Esophagus (tissue), 2 donors: ENCODE measurements at regions not wholly inside any gene's neighbourhood (a gene's known extent, or its start where the extent isn't known, plus 50 kb on each side); places are given as distances from the start of the nearest gene placed in this dataset.
A peak's percentile ranks its signal among the peaks of the same experiment; 100 is the strongest.

Experiments used
- H3K27ac ChIP-seq, 2 donors: one replicate each; pipeline ENCODE4 v1.5.1; 2013; ENCODE audit warnings: low read depth in 2 of 2, mild to moderate bottlenecking in 2 of 2, inconsistent platforms in 1 of 2, low read length in 1 of 2, moderate library complexity in 1 of 2
- H3K27me3 ChIP-seq, 2 donors: one replicate each; pipeline ENCODE4 v1.6.1; 2013; ENCODE audit warnings: low read length in 2 of 2, control low read depth in 1 of 2, mild to moderate bottlenecking in 1 of 2; ENCODE audit not compliant: insufficient read depth in 2 of 2, control insufficient read depth in 1 of 2
- H3K36me3 ChIP-seq, 2 donors: one replicate each; pipeline ENCODE4 v1.6.1; 2013; ENCODE audit warnings: low read length in 1 of 2; ENCODE audit not compliant: control insufficient read depth in 2 of 2, insufficient read depth in 2 of 2
- H3K4me1 ChIP-seq, 2 donors: one replicate each; pipeline ENCODE4 v1.6.1; 2013; ENCODE audit warnings: low read length in 1 of 2; ENCODE audit not compliant: control insufficient read depth in 2 of 2, insufficient read depth in 2 of 2
- H3K4me3 ChIP-seq, 2 donors: one replicate each; pipeline ENCODE4 v1.5.1; 2013; ENCODE audit warnings: low read length in 2 of 2, mild to moderate bottlenecking in 2 of 2, low read depth in 1 of 2, moderate library complexity in 1 of 2
- H3K9me3 ChIP-seq, 2 donors: one replicate each; pipeline ENCODE4 v1.6.1; 2013; ENCODE audit warnings: mild to moderate bottlenecking in 2 of 2, low read depth in 1 of 2, low read length in 1 of 2, moderate library complexity in 1 of 2; ENCODE audit not compliant: control insufficient read depth in 2 of 2, insufficient read depth in 1 of 2
- WGBS, 2 donors: extraction: QIAGEN DNeasy Blood & Tissue Kit; methylation state at CpG; one replicate each; pipeline ENCODE4 v1.1.7; 2013; 5-methylcytosine and 5-hydroxymethylcytosine counted together
- donor health status: healthy with polysubstance abuse.
- donor health status: Bipolar disorder and iron deficiency.

DNA sequence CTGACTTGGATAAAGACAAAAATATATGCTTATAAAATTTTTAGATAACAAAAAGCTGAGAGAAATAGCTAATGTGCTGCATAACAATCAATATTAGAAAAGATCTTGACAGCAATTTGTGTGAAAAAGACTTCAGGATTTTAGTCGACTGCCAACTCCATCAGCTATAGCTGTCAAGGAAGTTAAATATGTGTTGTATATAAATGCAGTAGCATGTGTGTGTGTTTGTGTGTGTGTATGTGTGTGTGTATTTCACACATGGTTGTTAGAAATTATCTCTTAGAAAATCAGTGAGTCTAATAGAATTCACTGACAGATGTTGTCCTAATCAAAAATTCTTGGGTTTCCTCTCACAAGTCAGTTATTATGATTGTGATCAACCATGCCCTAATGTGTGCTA lies 171.2 kb downstream of the CASP12 start:
- WGBS, 2 donors: 67 to 75% methylated on average over 1 of the region's 1 CpG
- Histone ChIP-seq H3K27ac (no peak overlapping the region), H3K4me1 (no peaks in the 10 kb centered on the region), H3K9me3 (no peaks in the 10 kb centered on the region), H3K36me3 (no peaks in the 10 kb centered on the region), H3K4me3 (no peak overlapping the region), H3K27me3 (no peaks in the 10 kb centered on the region)

DNA sequence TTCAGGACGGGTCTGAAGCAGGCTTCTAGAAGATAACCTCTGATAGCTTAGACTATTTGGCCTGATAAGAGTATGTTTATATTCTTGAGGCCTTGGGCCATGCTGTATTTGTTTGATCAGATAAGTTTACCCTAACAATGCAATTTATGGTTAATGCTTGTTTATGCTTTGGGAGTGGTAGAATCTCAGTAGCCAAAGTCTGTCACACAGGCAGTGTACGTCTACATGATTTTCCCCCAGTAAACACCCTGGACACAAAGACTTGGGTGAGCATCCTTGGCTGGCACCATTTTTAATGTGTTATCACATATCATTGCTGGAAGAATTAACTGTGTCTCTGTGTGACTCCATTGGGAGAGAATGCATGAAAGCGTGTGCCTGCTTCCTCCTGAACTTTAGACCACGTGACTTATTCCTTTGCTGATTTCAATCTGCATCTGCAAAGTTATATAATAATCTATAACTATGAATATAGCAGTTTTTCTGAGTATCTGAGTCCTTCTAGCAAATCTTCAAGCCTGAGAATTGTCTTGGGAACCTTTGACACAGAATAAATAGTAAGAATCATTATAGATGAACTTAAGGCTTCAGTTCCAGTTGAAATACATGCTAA lies 172.4 kb downstream of the CASP12 start:
- WGBS, 2 donors: 71 to 81% methylated on average over 4 of the region's 4 CpGs
- Histone ChIP-seq H3K9me3 (no peaks in the 10 kb centered on the region), H3K27ac (no peak overlapping the region), H3K4me3 (no peak overlapping the region), H3K4me1 (no peaks in the 10 kb centered on the region), H3K27me3 (no peaks in the 10 kb centered on the region), H3K36me3 (no peaks in the 10 kb centered on the region)

DNA sequence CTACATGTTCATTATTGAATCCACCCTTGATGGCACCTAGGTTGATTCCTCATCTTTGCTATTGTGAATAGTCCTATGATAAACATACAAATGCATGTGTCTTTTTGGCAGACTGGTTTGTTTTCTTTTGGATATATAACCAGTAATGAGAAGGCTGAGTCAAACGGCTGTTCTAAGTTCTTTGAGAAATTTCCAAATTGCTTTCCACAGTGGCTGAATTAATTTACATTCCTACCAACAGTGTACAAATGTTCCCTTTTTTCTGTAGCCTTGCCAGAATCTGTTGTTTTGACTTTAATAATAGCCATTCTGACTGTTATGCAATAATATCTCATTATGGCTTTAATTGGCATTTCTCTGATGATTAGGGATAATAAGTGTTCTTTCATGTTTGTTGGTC lies 184.9 kb downstream of the CASP12 start:
- H3K36me3 ChIP-seq: no peaks in the 10 kb centered on the region
- 22 to 35% methylated on average over 1 of the region's 1 CpG for WGBS, 2 donors
- no peaks in the 10 kb centered on the region for H3K4me1 ChIP-seq
- no peaks in the 10 kb centered on the region for H3K27me3 ChIP-seq
- H3K4me3 ChIP-seq: no peak overlapping the region
- no peaks in the 10 kb centered on the region for H3K9me3 ChIP-seq
- H3K27ac ChIP-seq: no peak overlapping the region

DNA sequence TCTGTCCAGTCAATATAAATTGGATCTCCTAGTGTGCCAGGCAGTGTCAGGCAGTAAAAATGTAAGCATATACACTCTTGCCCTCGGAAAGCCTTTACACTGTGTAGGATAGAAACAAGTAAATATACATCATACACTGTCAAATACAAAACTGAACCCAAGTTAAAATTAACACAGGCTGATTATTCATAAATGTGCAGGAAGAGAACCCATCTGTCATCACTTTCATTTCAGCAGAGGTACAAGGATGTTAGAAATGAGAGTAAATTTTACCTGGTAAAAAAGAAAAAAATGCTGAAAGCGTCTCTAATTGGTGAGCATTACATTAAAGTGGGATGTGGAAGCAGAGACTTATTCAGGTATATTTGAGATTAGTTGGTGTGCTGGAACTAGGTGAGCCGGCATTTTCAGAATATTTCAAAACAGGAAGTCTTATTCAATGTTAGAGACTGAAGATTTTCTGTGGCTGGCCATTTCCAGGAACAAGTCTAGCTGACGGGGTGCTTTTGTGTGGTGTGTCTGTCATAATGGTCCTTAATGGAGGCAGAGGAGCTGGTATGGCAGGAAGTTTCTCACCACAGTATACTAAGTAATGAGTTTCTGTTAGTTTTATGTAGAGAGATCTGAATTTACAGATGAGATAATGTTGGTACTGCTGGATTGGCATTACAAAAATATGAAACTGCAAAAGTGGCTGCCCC lies 192.6 kb downstream of the CASP12 start:
- Histone ChIP-seq H3K4me1 (peaks cover 0 to 2% of the 10 kb centered on the region in 2 donors), H3K27ac (peak overlapping the region in 1 of 2 donors; percentile 20), H3K4me3 (no peak overlapping the region), H3K27me3 (no peaks in the 10 kb centered on the region), H3K36me3 (no peaks in the 10 kb centered on the region), H3K9me3 (no peaks in the 10 kb centered on the region)
- WGBS, 2 donors: 48 to 54% methylated on average over 4 of the region's 4 CpGs

DNA sequence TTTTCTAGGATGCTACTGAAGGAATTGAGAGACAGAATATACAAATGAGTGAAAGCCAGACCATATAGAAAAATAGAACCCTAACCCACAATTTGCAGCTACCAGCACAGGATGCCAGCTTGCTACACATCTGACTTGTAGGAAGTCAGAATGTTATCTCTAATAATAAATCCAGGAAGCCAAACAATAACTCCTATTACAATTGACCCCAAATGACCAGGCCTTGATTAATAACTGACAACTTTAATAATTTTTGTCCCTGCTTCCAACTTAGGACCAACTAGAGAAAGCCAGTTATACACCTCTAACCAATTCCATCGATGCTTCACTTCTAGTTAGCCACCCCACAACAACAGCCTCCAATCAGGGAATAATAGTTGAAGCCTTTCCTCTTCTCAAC lies 193.4 kb downstream of the CASP12 start:
- Histone ChIP-seq H3K27ac (peak overlapping the region in 1 of 2 donors; percentile 14), H3K9me3 (no peaks in the 10 kb centered on the region), H3K27me3 (no peaks in the 10 kb centered on the region), H3K4me1 (peaks cover 0 to 2% of the 10 kb centered on the region in 2 donors), H3K4me3 (no peak overlapping the region), H3K36me3 (no peaks in the 10 kb centered on the region)
- WGBS, 2 donors: 77 to 78% methylated on average over 1 of the region's 1 CpG

DNA sequence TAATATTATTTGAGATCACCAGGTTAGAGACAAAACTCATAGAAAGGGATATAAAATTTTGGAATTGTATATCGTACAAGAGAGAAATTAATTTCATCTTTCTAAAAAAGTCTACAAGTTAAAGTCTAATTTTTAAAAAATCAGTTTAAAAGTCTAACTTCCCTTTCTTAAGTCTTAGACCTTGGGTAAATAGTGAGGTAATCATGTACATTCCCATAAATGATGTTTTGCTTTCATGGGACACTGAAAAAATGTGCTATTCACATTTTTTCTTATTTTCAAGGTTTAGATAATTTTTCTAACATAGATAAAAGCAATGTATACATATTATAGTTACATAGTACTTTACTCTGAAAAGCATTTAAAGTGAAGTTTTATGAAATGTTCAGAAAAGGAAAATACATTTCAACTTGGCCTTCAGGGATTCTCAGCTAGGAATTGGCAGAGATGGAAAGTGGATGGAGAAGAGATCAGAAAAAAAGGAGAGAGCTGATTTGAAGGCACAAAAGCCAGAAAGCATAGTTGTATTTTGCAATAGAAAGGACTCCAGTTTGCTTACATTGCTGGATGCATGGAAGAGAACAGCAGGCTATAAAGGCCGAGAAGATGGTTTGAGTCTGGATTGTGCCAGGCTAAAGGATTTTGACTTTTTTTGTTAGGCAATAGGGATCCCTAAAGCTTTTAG lies 194.0 kb downstream of the CASP12 start:
- Histone ChIP-seq H3K27me3 (no peaks in the 10 kb centered on the region), H3K4me1 (peaks cover 0 to 2% of the 10 kb centered on the region in 2 donors), H3K4me3 (no peak overlapping the region), H3K36me3 (no peaks in the 10 kb centered on the region), H3K9me3 (no peaks in the 10 kb centered on the region), H3K27ac (no peak overlapping the region)
- WGBS, 2 donors: 96 to 99% methylated on average over 2 of the region's 2 CpGs

DNA sequence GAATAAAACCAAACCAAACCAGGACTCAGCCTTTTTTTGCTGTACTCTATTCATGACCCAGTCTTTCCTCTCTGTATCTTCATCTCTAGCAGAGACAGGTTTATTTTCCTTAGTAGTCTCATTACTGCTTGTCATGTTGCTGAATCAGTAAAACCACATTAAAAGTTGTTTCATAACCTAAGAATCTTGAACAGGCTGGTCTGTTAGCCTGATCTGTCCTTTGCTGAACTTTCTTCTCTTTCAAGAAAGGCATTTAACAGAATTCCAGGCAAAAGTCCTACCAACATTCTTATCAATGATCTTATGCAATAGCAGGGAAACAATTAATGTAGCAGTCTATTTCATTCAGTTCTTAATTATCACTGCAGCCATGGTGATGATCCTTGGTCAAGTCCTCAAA lies 197.7 kb downstream of the CASP12 start:
- Histone ChIP-seq H3K36me3 (no peaks in the 10 kb centered on the region), H3K4me1 (peaks cover 0 to 2% of the 10 kb centered on the region in 2 donors), H3K4me3 (no peak overlapping the region), H3K27me3 (no peaks in the 10 kb centered on the region), H3K27ac (no peak overlapping the region), H3K9me3 (no peaks in the 10 kb centered on the region)

DNA sequence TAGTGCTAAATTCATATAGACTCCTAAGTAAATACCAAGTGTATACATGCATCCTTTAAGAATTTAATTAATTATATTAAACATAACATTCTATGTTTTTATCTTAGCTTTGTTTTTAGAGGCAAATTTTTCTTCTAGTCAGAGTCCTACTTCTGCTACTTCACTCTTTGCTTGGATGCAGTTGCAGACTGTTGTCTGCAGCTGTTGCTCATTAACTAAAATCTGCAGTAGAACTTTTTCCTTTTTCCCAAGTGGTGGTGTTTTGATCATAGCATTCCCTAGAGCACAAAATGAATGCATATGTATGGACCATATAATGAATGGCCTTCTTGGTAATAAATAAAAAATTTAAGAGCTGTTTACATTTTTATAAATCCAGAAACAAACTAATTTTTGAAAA lies 198.3 kb downstream of the CASP12 start:
- no peaks in the 10 kb centered on the region for H3K27me3 ChIP-seq
- no peak overlapping the region for H3K27ac ChIP-seq
- peaks cover 0 to 2% of the 10 kb centered on the region in 2 donors for H3K4me1 ChIP-seq

DNA sequence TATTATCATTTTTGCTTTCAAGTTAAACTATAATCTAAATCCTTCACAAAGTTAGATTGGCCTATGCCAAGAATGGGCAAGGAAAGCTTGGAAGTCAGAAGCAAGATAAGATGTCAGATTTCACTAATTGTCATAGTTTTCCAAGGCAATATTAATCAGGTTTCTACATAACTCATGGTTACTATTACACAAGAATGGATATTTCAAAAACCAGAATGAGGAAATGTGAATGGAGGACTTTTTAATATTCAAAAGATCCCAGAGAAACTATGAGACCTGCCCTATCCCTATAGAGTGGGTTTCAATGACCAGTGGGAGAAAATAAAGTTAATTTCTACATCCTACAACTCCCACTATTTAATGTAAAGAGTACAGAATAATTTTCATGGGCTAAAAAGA lies 203.2 kb downstream of the CASP12 start:
- H3K4me1 ChIP-seq: no peaks in the 10 kb centered on the region
- H3K36me3 ChIP-seq: no peaks in the 10 kb centered on the region
- no peak overlapping the region for H3K4me3 ChIP-seq
- no peak overlapping the region for H3K27ac ChIP-seq
- no peaks in the 10 kb centered on the region for H3K9me3 ChIP-seq
- no peaks in the 10 kb centered on the region for H3K27me3 ChIP-seq

More for the DNA sequence above, 198.3 kb downstream of the CASP12 start:
- no peak overlapping the region for H3K4me3 ChIP-seq
- no peaks in the 10 kb centered on the region for H3K9me3 ChIP-seq
- H3K36me3 ChIP-seq: no peaks in the 10 kb centered on the region
